ENCODE measurements at regions not wholly inside any gene's neighbourhood (a gene's known extent, or its start where the extent isn't known, plus 50 kb on each side); places are given as distances from the start of the nearest gene placed in this dataset.

- no peak for TF ChIP-seq POLR2A (IDR thresholded peaks at IDR 0.05)
- no peak for TF ChIP-seq CTCF (IDR thresholded peaks at IDR 0.05)
These were observed 153.2 kb upstream of the MVB12B start for GRCh38 chr9:126173401-126173800.
